Natural killer cell (primary cell): ENCODE measurements at regions not wholly inside any gene's neighbourhood (a gene's known extent, or its start where the extent isn't known, plus 50 kb on each side); places are given as distances from the start of the nearest gene placed in this dataset.

Source experiments
- ATAC-seq, 3 donors: fragments of 150-1000 bp in 2 of 3; fragments of 200-7000 bp in 1 of 3; cut with Tn5 transposase; 1 replicate in 1 of 3; 2 replicates in 2 of 3; pipeline ENCODE4 v1.10.0; 2021; ENCODE audit warnings: mild to moderate bottlenecking in 2 of 3, moderate library complexity in 2 of 3
- DNase-seq, 2 donors: peaks; one replicate each; pipeline versions ENCODE4 v3.0.0 to v3.0.0-alpha.2; 2013 to 2021; ENCODE audit warnings: mixed read lengths in 1 of 2
- H3K27ac ChIP-seq: one replicate; pipeline ENCODE4 v1.5.1; 2013; ENCODE audit warnings: mild to moderate bottlenecking, low read length
- H3K27me3 ChIP-seq: one replicate; pipeline ENCODE4 v1.6.1; 2013; ENCODE audit warnings: low read length; ENCODE audit not compliant: control insufficient read depth, insufficient read depth
- H3K36me3 ChIP-seq: one replicate; pipeline ENCODE4 v1.6.1; 2013; ENCODE audit warnings: low read length; ENCODE audit not compliant: control insufficient read depth, insufficient read depth
- H3K4me1 ChIP-seq: one replicate; pipeline ENCODE4 v1.6.1; 2013; ENCODE audit warnings: low read length; ENCODE audit not compliant: control insufficient read depth, insufficient read depth
- H3K4me3 ChIP-seq: one replicate; pipeline ENCODE4 v1.5.1; 2013; ENCODE audit warnings: low read length
- H3K9me3 ChIP-seq: one replicate; pipeline ENCODE4 v1.6.1; 2013; ENCODE audit warnings: low read length; ENCODE audit not compliant: control insufficient read depth, insufficient read depth
- H3K27ac Mint-ChIP-seq, 2 donors: one replicate each; pipeline ENCODE4 v1.8.0; 2022; ENCODE audit warnings: mild to moderate bottlenecking in 2 of 2, mixed read lengths in 2 of 2, moderate library complexity in 1 of 2
- H3K27me3 Mint-ChIP-seq, 2 donors: one replicate each; pipeline ENCODE4 v1.8.0; 2022; ENCODE audit warnings: low read depth in 2 of 2, mixed read lengths in 2 of 2
- H3K36me3 Mint-ChIP-seq: one replicate; pipeline ENCODE4 v1.8.0; 2022; ENCODE audit warnings: mixed read lengths
- H3K4me1 Mint-ChIP-seq, 2 donors: one replicate each; pipeline ENCODE4 v1.8.0; 2022; ENCODE audit warnings: mixed read lengths in 2 of 2
- H3K4me3 Mint-ChIP-seq: one replicate; pipeline ENCODE4 v1.8.0; 2022; ENCODE audit warnings: mild to moderate bottlenecking, moderate library complexity, mixed read lengths
- H3K9me3 Mint-ChIP-seq, 2 donors: one replicate each; pipeline ENCODE4 v1.8.0; 2022; ENCODE audit warnings: mixed read lengths in 2 of 2
- CTCF ChIP-seq: fragments of 200-600 bp; IDR thresholded peaks from one replicate; pipeline ENCODE4 v1.8.0; 2022; ENCODE audit warnings: antibody characterized with exemption
- WGBS: methylation state at CpG from one replicate; pipeline ENCODE4 v1.1.7; 2013; ENCODE audit warnings: missing lambda C conversion rate; ENCODE audit not compliant: insufficient coverage; 5-methylcytosine and 5-hydroxymethylcytosine counted together
- intact Hi-C: fragments of 100-400 bp; cut with micrococcal nuclease; formaldehyde crosslinking; loops from one replicate; pipeline ENCODE4 v1.14.2; 2022

- Mint-ChIP-seq H3K27me3 (peaks cover 11 to 12% of the 10 kb centered on the region in 2 donors), H3K36me3 (no peaks in the 10 kb centered on the region), H3K27ac (no peak overlapping the region), H3K4me3 (no peak overlapping the region), H3K9me3 (no peaks in the 10 kb centered on the region), H3K4me1 (no peaks in the 10 kb centered on the region)
- no peak for DNase-seq
- no peak for ATAC-seq
- H3K9me3 ChIP-seq = no peaks in the 10 kb centered on the region
- no peaks in the 10 kb centered on the region for H3K27me3 ChIP-seq
- WGBS = 63% methylated on average over 5 of the region's 5 CpGs
- no peak overlapping the region for H3K4me3 ChIP-seq
- intact Hi-C loops = no loop called here
- H3K27ac ChIP-seq = no peak overlapping the region
- no peaks in the 10 kb centered on the region for H3K4me1 ChIP-seq
- no peak for TF ChIP-seq CTCF
- H3K36me3 ChIP-seq = no peaks in the 10 kb centered on the region
Measured at GRCh38 chr22:27207266-27207665, 549.9 kb downstream of the MIAT start.

DNA sequence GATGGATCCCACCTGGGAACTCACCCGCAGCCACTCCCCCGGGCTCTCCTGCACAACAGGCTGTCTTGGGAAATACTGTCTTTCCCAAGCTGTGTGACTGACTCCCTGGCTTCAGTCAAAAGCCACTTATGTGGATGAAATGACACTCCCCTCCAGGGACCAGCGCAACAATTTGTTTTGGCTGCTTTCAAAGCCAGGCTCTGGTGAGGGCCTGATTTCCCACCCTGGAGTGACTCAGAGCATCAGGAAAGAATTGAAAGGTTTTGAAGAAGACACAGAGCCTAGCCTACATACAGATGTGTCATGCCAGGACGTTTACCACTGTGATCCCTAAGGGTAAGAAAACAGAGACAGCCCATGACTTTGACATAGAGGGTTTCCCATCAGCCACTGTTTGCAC is 550.5 kb downstream of the MIAT start:
- H3K27me3 Mint-ChIP-seq = peaks cover 11 to 19% of the 10 kb centered on the region in 2 donors
- intact Hi-C loops = no loop called here
- H3K36me3 Mint-ChIP-seq = no peaks in the 10 kb centered on the region

GRCh38 chr22:27210111-27210730 is 552.8 kb downstream of the MIAT start:
- H3K36me3 Mint-ChIP-seq = no peaks in the 10 kb centered on the region
- peaks cover 15 to 25% of the 10 kb centered on the region in 2 donors for H3K27me3 Mint-ChIP-seq
- no peaks in the 10 kb centered on the region for H3K9me3 ChIP-seq
- H3K27ac ChIP-seq = no peak overlapping the region
- no peak overlapping the region for H3K4me3 Mint-ChIP-seq
- H3K4me1 ChIP-seq = no peaks in the 10 kb centered on the region
- no peaks in the 10 kb centered on the region for H3K9me3 Mint-ChIP-seq
- no peak overlapping the region for H3K27ac Mint-ChIP-seq
- no peaks in the 10 kb centered on the region for H3K4me1 Mint-ChIP-seq
- no peaks in the 10 kb centered on the region for H3K36me3 ChIP-seq
- intact Hi-C loops = no loop called here
- H3K4me3 ChIP-seq = no peak overlapping the region
- TF ChIP-seq CTCF = no peak
- 70% methylated on average over 10 of the region's 10 CpGs for WGBS
- DNase-seq (no peak), ATAC-seq (no peak)
- peaks cover 2% of the 10 kb centered on the region for H3K27me3 ChIP-seq

More for the DNA sequence above, 550.5 kb downstream of the MIAT start:
- Histone ChIP-seq H3K9me3 (no peaks in the 10 kb centered on the region), H3K4me3 (no peak overlapping the region), H3K27me3 (peaks cover under 1% of the 10 kb centered on the region), H3K27ac (no peak overlapping the region), H3K36me3 (no peaks in the 10 kb centered on the region), H3K4me1 (no peaks in the 10 kb centered on the region)
- no peaks in the 10 kb centered on the region for H3K4me1 Mint-ChIP-seq
- no peaks in the 10 kb centered on the region for H3K9me3 Mint-ChIP-seq
- DNase-seq (no peak), ATAC-seq (no peak)
- no peak overlapping the region for H3K27ac Mint-ChIP-seq
- H3K4me3 Mint-ChIP-seq = no peak overlapping the region
- TF ChIP-seq CTCF = no peak
- 60% methylated on average over 4 of the region's 4 CpGs for WGBS

GRCh38 chr22:27212102-27212501 is 554.7 kb downstream of the MIAT start:
- intact Hi-C loops = no loop called here
- H3K27me3 Mint-ChIP-seq = peaks cover 15 to 32% of the 10 kb centered on the region in 2 donors

More at GRCh38 chr22:27212102-27212501, 554.7 kb downstream of the MIAT start:
- Mint-ChIP-seq H3K4me3 (no peak overlapping the region), H3K36me3 (no peaks in the 10 kb centered on the region), H3K4me1 (no peaks in the 10 kb centered on the region), H3K9me3 (no peaks in the 10 kb centered on the region), H3K27ac (no peak overlapping the region)
- Histone ChIP-seq H3K4me3 (no peak overlapping the region), H3K4me1 (no peaks in the 10 kb centered on the region), H3K9me3 (no peaks in the 10 kb centered on the region), H3K27ac (no peak overlapping the region), H3K27me3 (peaks cover 2% of the 10 kb centered on the region), H3K36me3 (no peaks in the 10 kb centered on the region)
- ATAC-seq (no peak), DNase-seq (no peak)
- WGBS = 11% methylated on average over 4 of the region's 4 CpGs
- no peak for TF ChIP-seq CTCF
